Posterior vena cava (tissue), 2 donors: ENCODE measurements at regions not wholly inside any gene's neighbourhood (a gene's known extent, or its start where the extent isn't known, plus 50 kb on each side); places are given as distances from the start of the nearest gene placed in this dataset.

ENCODE experiments used
- DNase-seq: peaks from one replicate; pipeline ENCODE4 v3.0.0-alpha.2; 2020; ENCODE audit warnings: low spot score
- intact Hi-C, 2 donors: fragments of 100-400 bp; cut with DNase I; formaldehyde crosslinking; loops; one replicate each; pipeline versions ENCODE4 v1.14.1 to v1.14.2; 2022 to 2023
- donor health status: DM: yes; HTN: yes; CAD: no.
- donor health status: DM: yes; HTN: yes; CAD: no.

DNA sequence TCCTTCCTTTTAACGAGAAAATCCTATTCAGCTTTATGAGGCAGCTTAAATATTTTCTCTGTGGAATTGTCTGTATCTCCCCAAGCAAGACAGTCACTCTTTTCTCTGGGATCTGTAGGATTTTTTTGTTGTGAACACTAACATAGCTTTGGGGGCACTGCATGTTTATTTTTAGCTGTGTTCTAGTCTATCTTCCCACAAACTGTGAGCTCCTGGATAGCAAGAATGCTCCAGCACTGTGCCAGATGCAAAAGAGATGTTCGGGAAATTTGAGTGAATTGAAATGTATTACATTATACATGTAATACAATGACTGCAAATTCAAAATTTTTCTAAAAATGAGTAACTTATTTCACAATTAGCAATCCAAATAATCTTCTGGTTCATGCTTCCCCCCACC is 282.2 kb downstream of the PLPP3 start:
- intact Hi-C loops: no loop called here
- DNase-seq: no peak

DNA sequence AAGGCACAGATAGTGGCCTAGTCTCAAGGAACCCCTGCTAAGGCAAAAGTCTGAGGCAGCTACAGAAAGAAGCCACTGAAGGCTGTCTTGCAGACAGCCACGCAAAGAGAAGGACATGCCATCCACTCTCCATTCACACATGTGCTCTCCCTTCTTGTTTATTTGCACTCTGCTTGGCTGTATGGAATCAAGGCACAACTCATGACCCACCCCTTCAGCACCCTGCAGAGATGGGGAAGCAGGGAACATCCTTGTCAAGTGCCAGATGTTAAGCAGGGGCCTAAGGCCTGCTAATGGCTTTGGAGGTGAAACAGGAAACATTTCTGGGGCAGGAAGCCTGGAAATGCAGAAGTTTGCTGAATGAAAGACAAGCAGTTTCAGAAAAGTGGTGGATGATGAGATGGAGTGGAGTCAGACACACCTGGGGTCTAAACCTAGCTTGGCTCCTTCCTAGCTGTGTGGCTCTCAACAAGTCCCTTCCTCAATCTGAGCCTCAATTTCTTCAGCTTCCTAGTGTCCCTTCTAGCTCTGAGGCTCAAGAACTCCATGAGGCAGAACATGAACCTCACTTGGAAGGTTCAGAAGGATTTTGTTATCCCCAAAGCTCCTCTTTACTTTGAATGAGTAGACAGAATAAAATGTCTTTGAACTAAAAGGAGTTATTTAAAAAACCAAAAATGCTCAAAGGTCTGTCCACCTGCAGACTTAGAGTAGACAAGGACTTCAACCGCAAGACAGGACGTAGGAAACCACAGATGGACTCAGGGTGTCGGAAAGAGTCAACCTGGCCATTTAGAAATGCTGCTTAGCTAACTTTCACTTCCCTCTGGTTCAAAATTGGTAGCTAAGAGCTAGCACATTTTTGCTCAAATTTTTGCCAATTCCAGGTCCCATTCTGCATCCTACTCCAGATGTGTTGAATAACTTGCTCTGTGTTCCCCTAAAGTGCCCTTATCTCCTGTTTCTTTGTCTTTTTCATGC is 283.1 kb downstream of the PLPP3 start:
- DNase-seq: no peak
- intact Hi-C loops: no loop called here

DNA sequence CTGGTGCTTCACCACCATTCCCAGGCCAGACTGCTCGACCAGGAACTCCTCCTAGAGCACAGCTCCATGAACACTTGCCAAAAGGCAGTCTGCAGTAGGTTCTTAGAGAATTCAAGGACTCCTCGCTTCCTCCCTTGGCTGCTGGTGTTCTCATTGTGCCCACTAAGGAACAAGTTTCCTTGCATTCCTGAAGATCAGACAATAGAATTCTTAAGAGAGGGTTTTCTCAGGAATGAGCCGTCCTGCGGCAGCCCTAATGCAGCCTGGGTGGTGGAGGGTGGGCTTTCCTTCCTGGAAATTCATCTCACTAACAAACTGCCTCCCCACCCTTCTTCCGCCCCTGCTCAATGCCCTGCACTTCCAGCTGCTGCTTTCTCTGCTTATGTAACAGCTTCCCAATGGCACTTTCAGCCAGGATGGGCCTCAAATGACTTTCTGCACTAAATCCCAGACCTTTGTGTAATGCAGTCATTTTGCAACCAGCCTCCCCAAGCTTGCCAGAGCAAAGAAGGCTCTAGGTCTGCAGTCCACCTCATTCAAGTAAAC is 287.9 kb downstream of the PLPP3 start:
- no peak for DNase-seq
- intact Hi-C loops: no loop called here

DNA sequence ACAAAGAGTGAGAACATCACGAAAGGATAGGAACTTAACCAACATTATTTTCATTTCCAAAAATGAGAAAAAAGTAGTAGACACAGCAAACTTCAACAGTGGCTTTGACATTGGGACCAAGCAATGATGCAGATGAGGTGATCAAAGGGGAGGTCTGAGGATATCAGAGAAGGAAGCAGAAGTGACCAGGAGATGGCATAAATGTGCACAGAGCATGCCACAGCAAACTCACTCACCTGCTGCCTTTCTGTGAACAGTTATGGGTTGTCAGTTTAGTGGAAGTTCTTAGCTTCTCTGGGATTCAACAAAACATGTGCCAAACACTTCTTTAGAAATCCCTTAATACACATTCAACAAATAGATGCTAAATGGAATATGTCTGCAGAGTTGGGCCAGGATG is 290.1 kb downstream of the PLPP3 start:
- DNase-seq: no peak
- intact Hi-C loops: no loop called here

DNA sequence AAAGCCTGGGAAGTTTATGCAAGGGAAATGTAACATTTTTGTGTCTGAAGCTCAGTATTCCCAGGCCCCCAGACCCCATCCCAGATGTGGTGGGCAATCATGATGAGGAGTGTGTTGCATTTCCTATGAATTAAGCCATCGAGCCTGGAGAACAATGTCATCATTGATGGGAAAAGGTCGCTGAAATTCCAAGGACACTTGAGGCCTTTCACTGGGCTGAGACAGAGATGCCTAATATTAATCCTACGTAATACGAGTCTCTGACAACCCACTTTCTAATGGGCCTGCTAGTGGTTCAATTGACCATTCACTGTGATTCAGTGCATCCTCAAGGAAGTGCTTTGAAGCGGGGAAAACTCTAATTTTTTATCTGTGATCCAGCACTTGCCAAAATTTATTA is 291.6 kb downstream of the PLPP3 start:
- no peak for DNase-seq
- intact Hi-C loops: no loop called here

DNA sequence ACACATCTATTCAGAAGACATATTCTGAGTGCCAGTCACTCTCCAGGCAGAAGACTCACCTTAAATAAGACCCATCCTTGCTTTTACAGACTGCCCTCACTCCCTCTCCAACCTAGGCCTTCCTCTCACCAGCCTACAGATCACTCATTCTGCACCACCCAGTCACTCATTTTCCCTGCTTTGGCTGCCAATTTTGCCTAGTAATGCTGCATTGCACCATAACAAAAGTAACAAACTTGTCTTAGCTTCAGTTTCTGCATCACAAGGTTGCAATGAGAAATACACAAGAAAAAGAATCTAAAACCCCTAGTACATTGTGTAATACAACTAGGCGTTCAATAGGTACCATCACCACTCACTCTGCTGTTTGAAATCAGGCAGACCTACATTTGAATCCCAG is 292.4 kb downstream of the PLPP3 start:
- intact Hi-C loops: no loop called here
- DNase-seq: no peak

DNA sequence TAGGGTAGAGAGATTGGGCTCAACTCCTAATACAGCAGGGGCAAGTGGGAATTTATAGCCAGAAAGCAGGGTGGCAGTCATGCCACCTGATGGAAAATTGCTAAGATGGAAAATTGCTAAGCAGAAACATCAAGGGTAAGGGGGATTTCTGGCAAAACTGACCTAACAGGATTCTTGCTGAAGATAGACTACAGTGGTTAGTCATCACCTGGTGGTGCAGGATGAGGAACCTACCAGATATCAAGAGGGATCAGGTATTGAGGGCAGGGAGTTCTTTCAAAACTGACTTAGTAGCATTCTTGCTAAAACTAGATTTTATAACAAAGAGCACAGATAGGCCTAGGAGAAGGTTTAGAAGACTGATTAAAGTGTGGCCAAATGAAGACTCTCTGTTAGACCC is 292.9 kb downstream of the PLPP3 start:
- intact Hi-C loops: no loop called here
- no peak for DNase-seq

DNA sequence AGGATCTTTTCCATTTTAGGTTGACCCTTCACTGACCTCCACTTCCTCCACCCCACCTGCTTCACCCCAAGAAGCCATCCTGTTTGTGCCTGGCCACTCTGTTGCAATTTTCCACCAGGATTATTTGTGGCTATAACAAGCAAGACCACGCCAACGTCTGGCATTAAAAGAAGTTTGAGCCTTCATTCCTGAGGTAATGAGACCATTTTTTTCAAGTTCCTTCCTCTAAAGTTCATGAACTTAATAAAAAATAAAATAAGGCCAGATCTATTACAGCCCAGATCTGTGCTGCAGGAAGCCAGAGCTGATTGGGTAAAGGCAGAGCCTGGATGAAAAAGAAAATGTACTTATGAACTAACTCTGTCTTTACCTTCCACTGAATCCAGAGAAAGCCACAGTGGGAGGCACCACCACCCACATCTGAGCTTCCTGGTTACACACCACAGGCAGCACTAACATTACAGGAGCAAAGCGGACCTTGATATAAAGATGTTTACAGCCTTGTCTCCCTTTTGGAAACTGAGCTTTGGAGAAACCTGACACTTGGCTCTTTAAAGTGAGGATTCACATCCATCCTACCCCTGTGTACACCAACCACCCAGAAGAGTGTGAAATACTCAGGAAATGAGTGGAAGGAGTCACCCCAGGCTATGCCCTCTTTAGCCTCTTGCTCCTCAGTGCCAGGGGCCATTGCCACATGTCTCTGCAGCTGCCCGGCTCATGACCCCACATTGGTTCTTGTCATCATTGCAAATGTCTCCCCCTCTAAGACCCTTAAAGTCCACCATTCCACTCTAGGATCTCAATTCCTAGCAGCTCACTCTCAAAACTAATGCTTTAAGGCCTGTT is 293.6 kb downstream of the PLPP3 start:
- intact Hi-C loops: no loop called here
- DNase-seq: no peak

DNA sequence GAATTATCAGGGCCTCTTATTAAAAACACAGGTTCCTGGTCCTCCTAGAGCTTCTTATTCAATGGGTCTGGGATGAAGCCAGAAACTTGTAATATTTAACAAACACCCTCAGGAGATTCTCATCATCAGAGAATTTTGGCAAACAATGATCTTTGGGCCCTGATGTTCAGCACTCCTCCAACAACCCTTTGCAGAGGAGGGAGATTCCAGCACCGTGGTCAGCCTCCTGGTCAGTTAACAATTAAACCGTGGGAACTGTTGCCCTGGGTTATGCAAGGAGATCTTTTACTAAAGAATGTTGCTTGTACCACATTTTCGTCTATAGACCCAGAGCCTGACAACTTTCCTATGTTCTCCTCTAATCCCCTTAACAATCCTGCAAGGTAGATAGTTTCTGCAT is 294.4 kb downstream of the PLPP3 start:
- intact Hi-C loops: no loop called here
- DNase-seq: no peak

DNA sequence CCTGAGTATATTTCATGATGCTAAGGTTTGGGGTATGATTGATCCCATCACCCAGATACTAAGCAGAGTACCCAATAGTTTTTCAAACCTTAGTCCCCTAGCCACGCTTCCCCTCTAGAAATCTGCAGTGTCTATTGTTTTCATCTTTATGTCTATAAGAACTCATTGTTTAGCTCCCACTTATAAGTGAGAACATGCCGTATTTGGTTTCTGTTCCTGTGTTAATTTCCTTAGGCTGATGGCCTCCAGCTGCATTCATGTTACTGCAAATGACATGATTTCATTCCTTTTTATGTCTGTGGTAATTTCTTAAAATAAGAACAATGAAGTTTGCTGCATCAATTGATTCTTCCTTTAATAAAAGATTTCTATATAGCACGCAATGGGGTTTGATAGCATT is 301.3 kb downstream of the PLPP3 start:
- no peak for DNase-seq
- intact Hi-C loops: no loop called here

DNA sequence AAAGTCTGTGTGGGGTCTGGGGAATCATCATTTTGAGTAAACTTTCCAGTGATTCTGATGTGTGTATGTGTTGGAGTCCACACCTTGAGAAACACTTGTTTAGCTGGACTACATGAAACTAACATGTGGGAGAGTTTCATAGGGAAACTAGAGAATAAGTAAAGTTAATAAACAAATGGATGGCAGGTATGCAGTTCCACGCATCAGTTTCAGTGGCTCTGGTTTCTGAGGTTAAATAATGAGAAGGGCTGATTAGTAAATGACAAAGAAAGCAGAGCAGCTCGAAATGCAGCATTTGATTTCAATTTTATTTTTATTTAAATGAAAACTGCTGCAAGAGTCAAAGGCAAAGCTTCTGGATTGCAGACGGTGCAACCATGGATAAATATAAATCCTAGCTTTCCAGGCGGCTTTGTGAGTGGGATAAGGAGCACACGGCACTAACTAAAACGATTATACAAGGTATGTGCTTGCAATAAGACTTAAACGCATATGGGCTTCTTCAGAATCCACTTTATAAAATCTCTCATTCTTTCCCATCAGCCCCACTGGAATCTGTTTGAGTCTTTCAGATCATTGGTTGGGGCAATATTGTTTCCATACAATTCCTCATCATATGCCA is 310.7 kb downstream of the PLPP3 start:
- intact Hi-C loops: no loop called here

DNA sequence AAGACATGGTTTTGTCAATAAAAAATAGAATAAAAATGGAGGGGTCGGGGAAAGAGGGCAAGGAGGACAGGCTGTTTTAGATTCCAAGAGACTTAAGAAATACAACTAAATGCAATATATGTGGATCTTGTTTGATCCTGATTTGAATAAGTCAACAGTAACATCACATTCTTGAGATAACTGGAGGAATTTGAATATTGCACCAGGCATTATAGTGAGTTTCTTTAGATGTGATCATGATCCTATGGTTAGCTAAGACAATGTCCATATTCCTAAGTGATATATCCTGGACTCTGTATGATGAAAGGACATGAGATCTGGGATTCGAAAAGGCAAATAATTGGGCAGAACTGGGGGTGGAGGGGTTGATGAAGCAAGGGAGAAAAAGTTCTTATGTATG is 311.8 kb downstream of the PLPP3 start:
- no peak for DNase-seq
- intact Hi-C loops: no loop called here

More for the DNA sequence above, 310.7 kb downstream of the PLPP3 start:
- DNase-seq: no peak

DNA sequence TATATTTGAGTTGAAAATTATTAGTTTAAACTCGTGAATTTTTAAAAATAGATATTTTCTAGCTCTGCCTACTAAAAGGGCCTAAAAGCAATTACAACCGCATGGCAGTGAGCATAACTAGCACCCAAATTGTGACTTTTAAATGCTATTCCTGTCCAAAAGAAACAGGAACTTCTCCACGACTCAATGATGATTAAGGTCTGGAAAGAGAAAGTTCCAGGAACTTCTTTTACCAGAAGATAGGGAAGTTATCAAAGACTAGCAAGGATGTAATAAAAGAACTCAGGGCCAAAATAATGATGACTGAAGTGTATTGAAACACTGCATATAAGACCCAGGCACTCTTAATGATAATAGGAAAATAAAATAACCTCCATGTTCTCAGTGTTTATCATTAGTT is 313.0 kb downstream of the PLPP3 start:
- no peak for DNase-seq
- intact Hi-C loops: no loop called here

DNA sequence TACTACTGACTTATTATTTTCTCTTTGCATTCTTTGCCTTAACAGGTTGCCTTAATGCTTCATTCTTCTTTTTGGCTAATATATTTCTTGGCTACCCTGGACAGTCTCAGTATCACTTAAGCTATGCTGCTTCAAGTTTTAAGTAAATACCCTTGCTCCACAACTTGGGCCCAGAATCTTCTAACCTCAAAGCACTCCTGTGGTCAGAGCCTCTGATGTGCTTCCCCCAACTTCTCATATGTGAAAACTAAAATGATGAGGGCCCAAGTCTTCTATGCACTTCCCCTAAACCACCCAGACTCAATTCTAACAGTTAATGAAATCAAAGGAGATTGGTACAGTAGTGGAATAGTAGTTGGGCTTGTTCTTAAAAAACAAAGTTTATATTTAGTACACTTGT is 314.1 kb downstream of the PLPP3 start:
- no peak for DNase-seq
- intact Hi-C loops: no loop called here

DNA sequence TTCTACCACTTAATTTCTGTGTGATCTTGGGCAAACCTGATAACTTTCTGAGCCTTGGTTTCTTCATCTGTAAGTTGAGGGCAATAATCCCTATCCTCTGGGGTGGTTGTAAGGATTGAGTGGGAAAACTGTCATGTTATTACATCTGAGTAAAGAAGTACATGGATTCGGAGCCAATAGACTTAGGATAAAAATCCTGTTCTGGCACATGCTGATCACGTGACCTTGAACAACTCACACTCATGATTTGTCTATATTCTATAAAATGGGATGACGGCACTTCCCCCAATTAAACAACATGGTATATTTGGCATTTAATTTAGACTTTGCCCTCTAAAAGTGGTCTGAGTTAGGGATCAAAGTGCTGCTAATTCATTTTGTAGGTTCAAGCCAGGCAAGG is 315.5 kb downstream of the PLPP3 start:
- intact Hi-C loops: no loop called here
- DNase-seq: no peak

DNA sequence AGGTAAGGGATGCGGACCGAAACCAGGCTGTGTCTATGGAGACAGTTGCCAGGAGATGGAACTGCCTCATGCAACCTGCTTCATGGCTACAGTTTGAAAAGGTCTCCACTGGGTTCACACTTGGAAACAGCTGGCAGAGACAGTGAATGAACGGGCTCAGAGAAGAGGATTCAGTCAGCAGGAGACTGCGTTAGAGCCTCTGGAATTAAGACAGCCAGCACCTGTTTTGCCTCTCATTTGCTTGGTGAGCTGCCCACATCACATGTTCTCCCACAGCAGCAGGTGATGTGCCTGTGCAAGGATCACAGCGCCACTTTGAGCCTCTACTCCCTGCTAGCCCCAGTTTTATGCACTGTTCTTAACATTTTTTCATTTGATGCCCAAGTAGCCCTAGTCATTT is 321.0 kb downstream of the PLPP3 start:
- DNase-seq: no peak
- intact Hi-C loops: no loop called here

DNA sequence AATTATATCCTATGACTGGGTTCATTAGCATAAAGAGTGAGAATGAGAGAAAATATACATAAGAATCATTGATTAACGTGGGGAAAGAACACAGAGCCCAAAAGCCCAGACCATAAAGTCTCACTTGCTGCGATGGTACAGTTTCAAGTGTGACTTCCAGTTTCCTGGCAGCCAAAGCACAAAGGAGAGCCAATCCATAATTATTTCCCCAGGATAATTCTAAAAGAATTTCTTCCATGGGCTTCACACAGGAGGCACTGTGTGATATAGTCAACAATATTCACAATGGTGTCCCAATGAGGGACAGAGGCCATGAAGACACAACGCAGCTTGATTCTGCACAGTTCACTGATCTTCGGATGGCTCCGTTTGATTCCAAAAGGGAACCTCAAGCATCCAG is 321.6 kb downstream of the PLPP3 start:
- intact Hi-C loops: no loop called here

DNA sequence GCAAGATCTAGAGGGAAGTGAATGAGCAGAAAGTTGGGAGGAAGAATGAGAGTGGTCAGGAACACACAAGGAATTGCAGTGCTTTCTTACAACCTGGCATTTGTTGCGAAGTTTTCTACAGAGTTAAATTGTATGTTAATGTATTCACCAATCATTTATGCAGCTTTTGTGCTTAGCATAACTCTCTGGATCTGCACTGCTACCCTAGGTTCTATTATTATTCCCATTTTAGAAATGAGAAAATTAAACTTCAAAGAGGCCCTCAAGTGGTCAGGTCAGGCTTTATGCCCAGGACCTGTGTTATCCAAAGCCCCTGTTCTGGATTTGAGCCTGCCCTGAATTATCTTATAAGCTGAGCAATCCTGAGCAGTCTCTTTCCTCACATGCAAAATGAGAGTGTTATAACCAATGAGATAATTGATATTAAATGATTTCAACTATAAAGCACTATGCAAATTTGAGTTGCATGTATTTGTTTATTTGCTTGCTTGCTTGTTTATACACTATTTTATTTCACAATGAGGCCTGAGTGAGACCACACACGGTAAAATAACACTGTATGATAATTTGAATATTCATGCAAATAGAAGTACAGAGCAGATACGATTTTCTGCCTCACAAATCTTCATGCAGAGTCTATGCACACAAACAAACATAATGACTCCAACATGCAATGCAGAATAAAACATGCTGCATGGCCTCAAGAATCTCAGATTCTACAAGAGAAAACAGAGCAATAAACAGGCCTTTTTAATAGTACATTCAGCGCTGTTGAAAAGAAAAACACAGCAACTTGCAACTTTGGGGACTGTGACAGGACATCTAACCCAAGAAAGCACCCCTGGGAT is 323.0 kb downstream of the PLPP3 start:
- intact Hi-C loops: no loop called here
- no peak for DNase-seq

More for the DNA sequence above, 321.6 kb downstream of the PLPP3 start:
- DNase-seq: no peak
